Daoy (cell line): ENCODE measurements at regions not wholly inside any gene's neighbourhood (a gene's known extent, or its start where the extent isn't known, plus 50 kb on each side); places are given as distances from the start of the nearest gene placed in this dataset.

Experiments used
- DNase-seq: peaks from one replicate; pipeline ENCODE4 v3.0.0-alpha.2; 2015; ENCODE audit warnings: low read depth

GRCh38 chr14:101133068-101133467, 229.5 kb upstream of the RTL1 start:
- no peak for DNase-seq

- peak; percentile 65 for DNase-seq
These were observed 230.7 kb upstream of the RTL1 start for GRCh38 chr14:101134161-101134631.

- DNase-seq = peak; percentile 5
These were observed 231.4 kb upstream of the RTL1 start for GRCh38 chr14:101134851-101135433.

- DNase-seq = peak; percentile 1
These were observed 232.5 kb upstream of the RTL1 start for GRCh38 chr14:101135796-101136742.

- peak; percentile 0 for DNase-seq
These were observed 233.7 kb upstream of the RTL1 start for GRCh38 chr14:101137234-101137633.

GRCh38 chr14:101147848-101148247, 244.3 kb upstream of the RTL1 start:
- no peak for DNase-seq

GRCh38 chr14:101150039-101150610, 246.6 kb upstream of the RTL1 start:
- no peak for DNase-seq

GRCh38 chr14:101151226-101151926, 247.9 kb upstream of the RTL1 start:
- DNase-seq = peak; percentile 65

GRCh38 chr14:101151927-101152305, 248.4 kb upstream of the RTL1 start:
- no peak for DNase-seq

- DNase-seq = no peak
These were observed 249.3 kb upstream of the RTL1 start for GRCh38 chr14:101152855-101153254.

GRCh38 chr14:101153691-101154090, 250.2 kb upstream of the RTL1 start:
- no peak for DNase-seq

- DNase-seq = no peak
These were observed 252.1 kb upstream of the RTL1 start for GRCh38 chr14:101155575-101155974.

GRCh38 chr14:101167428-101167827, 263.9 kb upstream of the RTL1 start:
- DNase-seq = no peak

- no peak for DNase-seq
These were observed 265.7 kb upstream of the RTL1 start for GRCh38 chr14:101169267-101169666.

- no peak for DNase-seq
These were observed 268.1 kb upstream of the RTL1 start for GRCh38 chr14:101171650-101172049.

- DNase-seq = no peak
These were observed 270.4 kb upstream of the RTL1 start for GRCh38 chr14:101173698-101174521.

- no peak for DNase-seq
These were observed 271.0 kb upstream of the RTL1 start for GRCh38 chr14:101174522-101174838.

- no peak for DNase-seq
These were observed 271.6 kb upstream of the RTL1 start for GRCh38 chr14:101174980-101175606.

- no peak for DNase-seq
These were observed 272.4 kb upstream of the RTL1 start for GRCh38 chr14:101175731-101176534.
